OCI-M2 (cell line): ENCODE measurements at regions not wholly inside any gene's neighbourhood (a gene's known extent, or its start where the extent isn't known, plus 50 kb on each side); places are given as distances from the start of the nearest gene placed in this dataset.
"Not testable (repeated sequence)": the region's sequence is repeated elsewhere in the genome, so short reads cannot be mapped to it uniquely, and the experiment has no call there.

Source experiments
- DNase-seq: peaks from one replicate; lab custom pipeline; 2025; ENCODE audit not compliant: unreplicated experiment; lab: John Stamatoyannopoulos, UW

DNA sequence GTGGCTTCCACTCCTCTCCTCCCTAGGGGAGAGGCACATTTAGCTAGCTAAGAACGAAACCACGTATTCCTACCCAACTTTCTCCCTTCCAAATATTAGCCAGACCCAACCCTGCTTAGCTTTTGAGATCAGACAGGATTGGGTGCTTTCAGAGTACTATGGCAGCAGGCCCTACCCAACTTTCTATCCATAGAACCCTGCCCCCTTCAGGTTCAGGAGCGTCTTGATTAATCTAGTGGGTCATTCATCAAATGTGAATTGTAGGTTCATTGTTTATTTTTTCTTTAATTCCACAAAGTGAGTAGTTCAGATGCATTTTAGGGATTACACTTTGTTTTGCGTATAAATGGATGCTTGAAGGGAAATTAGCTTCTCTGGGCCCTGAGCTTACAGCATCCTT lies 188.3 kb downstream of the MIB1 start:
- no peak for DNase-seq

DNA sequence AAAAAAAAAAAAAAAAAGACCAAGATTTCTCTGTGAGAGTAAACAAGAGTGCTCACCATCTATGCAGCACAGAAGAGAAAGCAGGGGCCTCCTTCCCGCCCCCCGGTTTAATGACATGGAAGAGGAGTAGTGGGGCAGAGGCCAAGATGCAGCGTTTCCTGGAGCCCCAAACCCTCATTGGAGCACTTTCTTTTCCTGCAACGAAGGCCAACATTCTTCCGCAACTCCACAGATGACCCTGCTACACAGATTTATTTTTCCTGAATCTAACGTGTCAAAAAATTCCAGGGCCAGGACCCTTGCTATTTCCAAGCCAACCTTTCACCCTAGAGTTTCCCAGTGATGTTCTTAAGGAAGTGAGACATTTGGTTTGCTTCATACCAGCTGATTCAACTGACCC lies 189.6 kb downstream of the MIB1 start:
- no peak for DNase-seq

GRCh38 chr18:21933931-21934765 lies 193.6 kb downstream of the MIB1 start:
- DNase-seq, result no peak

DNA sequence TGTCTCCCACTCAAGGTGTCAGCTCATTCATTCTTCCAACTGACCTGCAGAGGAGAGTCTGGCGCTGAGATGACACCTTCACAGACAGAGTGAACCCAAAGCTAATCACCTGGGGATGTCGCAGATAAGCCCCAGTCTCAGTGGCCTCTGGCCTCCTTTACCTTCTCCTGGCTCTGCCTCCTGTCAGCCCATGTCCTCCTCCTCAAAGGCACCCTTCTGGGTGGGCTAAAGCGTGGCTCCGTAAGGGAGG lies 194.1 kb downstream of the MIB1 start:
- no peak for DNase-seq

DNA sequence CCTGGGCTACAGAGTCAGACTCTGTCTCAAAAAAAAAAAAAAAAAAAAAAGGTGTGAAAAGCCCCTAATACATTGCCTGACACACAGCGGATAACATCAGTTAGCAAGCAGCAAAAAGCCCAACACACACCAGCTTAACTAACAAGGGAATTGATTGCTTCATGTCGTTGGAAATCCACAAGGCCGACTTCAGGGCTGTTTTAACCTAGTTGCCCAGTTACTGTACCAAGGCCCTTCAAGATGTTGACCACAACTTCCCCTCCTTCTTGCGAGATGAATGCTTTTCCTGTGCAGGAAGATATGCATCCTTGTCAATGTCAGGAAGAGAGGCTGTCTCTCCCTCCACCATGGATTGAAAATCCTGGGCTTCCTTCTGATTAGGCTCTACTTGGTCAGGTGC lies 202.9 kb downstream of the MIB1 start:
- no peak for DNase-seq

- DNase-seq, result no peak
Observed at GRCh38 chr18:21949326-21950015, 208.9 kb downstream of the MIB1 start.

DNA sequence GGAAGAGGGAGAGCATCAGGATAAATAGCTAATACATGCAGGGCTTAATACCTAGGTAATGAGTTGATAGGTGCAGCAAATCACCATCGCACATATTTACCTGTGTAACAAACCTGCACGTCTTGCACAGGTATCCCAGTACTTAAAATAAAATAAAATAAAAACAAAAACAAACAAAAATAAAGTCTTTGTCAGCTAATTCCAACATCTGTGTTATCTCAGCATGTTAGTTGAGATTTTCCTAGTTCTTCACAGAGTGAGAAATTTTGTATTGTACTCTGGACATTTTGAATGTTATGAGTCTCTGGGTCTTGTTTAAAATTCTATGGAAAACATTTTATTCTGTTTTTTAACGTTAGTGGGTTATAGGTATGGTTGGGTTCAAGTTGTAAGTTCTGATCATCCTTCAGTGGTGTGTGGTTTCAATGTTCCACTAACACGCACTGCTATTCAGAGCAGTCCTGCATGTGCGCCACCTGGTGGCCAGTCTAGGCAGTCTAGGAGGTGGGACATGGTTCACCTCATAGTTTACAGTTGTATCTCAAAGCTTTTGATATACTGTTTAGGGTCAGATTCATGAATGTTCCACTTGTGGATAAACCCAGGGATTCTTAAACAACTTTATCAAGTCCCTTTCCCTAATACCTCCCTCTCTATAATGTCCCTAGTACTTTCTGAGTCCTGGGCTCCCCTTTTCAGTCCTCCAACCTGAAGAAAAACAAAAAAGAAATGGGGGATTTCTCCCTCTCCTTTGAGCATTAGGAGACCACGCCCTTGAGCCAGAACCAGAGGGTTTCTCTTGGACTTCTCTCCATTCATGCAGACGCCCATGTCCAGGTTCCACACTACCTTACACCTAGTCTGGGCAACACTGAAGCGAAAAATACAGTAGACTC lies 213.4 kb upstream of the GATA6 start:
- DNase-seq, result peak; percentile 2

- no peak for DNase-seq
Observed at GRCh38 chr18:21958263-21958662, 211.1 kb upstream of the GATA6 start.

DNA sequence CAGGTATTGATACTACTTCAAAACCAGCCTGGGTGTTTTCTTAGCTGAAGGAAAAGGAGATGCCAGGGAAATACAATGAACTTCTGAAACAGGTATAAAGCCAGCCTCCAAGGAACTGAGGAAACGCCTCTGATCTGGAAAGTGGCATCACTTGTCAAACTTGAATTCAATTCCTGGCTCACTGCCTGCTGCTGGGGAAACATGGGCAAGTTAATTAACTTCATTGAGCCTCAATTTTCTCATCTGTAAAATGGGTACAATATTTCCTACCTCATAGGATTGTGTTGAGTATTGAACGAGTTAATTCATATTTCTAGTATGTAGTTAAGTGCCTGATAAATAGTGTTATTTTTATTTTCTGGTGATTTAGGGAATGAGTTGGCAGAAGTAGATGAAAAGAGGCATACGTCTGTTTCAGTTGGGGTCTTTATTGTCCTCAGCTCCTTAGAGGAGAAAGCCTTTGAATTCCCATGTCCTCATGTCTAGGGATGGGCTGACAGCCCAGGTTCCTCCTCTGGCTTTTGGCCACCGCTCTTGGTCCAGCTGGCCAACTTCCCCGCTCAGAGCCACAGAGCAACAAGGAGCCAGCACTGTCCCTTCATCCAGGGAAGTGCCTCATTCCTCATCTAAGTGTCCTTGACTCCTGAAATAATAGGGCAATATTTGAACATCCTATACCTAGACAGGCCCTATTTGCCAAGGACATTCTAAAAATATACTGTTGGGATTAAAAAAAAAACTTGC lies 210.5 kb upstream of the GATA6 start:
- DNase-seq, result no peak

- no peak for DNase-seq
Observed at GRCh38 chr18:21960189-21960588, 209.2 kb upstream of the GATA6 start.

GRCh38 chr18:21963336-21963735 lies 206.1 kb upstream of the GATA6 start:
- no peak for DNase-seq

DNA sequence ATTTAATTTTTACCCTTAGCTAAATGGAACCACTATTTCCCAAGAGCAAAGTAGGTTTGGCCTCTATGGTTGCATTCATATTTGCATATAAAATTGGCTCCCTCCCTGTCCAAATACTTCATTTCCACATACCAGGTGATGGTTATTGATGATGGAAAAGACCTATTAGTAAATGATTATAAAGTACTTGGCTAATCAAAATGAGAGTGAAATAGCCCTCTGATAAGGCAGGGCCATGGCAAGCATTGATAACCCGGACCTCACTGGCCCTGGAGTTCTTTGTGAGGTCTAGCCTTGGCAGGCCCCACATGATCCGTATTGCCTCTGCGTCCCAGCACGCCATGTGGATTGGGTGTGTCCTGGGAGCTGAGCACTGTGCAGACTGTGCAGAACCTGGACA lies 201.1 kb upstream of the GATA6 start:
- DNase-seq, result no peak

- DNase-seq, result no peak
Observed at GRCh38 chr18:21972281-21972680, 197.1 kb upstream of the GATA6 start.

DNA sequence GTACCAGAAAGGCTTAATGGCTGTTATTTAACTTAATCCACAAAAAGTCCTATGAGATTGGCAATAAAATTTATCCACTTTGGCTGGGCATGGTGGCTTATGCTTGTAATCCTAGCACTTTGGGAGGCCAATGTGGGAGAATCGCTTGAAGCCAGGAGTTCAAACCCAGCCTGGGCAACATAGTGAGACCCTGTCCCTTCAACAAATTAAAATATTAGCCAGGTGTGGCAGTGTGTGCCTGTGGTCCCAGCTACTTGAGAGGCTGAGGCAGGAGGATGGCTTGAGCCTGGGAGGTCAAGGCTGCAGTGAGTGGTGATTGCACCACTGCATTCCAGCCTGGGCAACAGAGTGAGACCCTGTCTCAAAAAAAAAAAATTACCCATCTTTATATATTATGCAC lies 193.4 kb upstream of the GATA6 start:
- DNase-seq, result not testable (repeated sequence)

DNA sequence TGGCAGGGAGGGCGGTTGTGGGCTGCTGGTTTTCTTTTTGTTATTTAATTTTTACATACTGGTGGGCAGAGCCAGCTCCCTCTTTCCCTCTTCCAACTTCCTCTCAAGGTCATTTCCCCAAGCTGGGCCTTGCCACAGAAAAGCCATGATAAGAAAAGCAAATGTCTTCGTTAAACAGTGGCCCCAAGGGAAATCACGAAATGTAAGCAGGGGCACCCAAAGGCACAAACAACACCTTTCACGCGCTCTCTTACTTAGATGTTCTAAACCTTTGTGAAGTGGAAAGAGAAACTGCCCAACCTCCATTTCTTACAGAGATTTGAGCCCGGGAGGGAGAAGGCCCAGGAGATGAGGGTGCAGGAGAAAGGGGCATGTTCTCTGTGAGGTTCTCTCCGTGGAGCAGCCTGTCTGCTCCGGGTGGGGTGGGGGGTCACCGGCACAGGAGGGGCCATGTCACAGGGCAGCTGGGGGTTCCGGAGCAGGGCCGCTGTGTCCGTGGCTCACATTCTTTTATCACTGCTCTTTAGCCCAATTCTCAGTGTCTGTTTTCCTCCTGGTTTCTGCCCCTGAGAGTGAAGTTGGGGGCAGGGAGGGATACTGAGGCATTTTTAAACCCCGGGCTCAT lies 190.7 kb upstream of the GATA6 start:
- no peak for DNase-seq

DNA sequence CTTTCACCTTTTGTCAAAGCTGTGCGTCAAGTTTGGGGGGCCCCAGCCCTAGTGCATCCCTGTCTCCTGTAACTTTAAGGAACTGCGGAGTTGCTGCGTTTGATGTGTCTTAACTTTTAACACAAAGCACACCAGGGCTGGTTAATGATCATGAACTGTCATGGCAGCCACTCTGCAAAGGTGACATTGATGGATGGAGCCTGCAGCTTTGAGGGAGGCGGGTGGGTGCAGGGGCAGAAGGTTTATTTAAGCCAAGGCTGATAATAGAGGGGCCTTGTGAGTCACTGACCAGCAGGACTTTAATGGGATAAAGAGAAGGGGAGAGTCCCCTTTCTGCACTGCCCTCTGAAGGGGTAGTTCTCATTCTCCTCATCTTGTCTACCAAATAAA lies 190.2 kb upstream of the GATA6 start:
- DNase-seq, result no peak

- no peak for DNase-seq
Observed at GRCh38 chr18:21979759-21980158, 189.6 kb upstream of the GATA6 start.

DNA sequence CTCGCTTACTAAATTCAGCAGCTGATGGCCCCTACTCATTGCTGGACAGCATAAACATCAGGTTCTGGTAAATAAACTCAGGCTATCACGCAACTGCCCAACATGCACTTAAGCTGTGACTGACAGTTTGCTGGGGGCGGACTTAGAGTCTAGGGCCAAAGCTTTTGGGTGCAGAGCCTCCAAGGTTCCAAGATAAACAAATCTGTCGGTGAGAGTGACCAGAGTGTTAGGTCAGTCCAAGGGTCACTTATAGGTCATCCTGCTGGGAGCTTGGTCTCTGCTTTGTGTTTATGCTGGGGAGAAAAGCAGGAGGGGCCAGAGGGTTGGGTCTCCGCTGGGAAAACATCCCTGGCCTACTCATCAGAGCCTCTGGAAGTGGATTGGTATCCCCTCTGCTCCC lies 188.6 kb upstream of the GATA6 start:
- no peak for DNase-seq

- DNase-seq, result not testable (repeated sequence)
Observed at GRCh38 chr18:21981489-21981888, 187.9 kb upstream of the GATA6 start.

DNA sequence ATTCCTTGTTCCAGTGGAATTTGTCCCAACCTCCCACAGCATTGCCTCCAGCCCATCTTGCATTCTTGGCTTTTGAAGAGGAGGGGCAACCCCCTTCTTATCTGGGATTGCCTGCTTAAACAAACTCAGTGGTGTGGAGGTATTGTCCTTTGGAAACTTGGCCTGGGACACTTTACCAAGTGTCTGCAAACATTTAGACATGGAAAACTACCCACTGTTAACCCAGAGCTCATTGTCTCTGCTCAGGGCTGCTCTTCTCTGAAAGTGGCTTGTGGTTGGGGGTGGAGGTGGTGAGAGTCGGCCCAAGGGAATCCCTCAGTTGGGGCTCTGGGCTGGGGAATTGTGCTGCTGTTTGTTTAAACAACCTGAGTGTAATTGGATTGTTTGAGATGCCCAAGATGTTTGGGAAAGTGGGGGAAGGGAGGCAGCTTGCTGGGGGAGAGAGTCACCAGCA lies 178.3 kb upstream of the GATA6 start:
- no peak for DNase-seq

DNA sequence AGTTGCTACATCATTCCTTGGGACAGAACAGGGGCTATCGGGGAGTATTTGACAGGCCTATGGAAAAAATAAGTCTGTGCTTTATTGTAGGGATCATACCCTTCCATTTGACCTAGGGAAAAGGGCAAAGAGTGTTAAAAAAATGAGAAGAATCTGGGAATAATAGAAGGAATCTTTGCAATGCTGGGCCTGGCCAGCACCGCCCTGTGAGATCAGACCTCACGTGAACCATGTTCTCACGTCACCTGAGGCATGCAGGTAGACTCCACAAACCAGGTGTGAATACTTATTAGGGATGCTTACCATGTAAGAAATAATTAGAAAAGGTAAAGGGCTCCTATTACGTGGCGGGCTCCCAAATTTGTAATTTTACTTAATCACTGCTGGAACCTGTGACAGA lies 177.5 kb upstream of the GATA6 start:
- DNase-seq, result no peak
